SK-N-SH treated with all-trans-retinoic acid at 6 μM for 48 hours (cell line): ENCODE measurements at regions not wholly inside any gene's neighbourhood (a gene's known extent, or its start where the extent isn't known, plus 50 kb on each side); places are given as distances from the start of the nearest gene placed in this dataset.

Experiments used
- BACH2 ChIP-seq: fragments of 250-450 bp; sonication (Bioruptor Pico); IDR thresholded peaks from 2 replicates; pipeline ENCODE4 v1.9.0; 2021; ENCODE audit warnings: mild to moderate bottlenecking, borderline replicate concordance
- PATZ1 ChIP-seq: fragments of 250-450 bp; sonication (Bioruptor Pico); IDR thresholded peaks from 2 replicates; pipeline ENCODE4 v1.8.0; 2020; ENCODE audit warnings: mild to moderate bottlenecking, moderate library complexity, borderline replicate concordance
- ZFP30 ChIP-seq: fragments of 450-650 bp; formaldehyde crosslinking; IDR thresholded peaks from 2 replicates; pipeline ENCODE4 v1.5.0; 2022; ENCODE audit warnings: mild to moderate bottlenecking, moderate library complexity

- TF ChIP-seq PATZ1 (CRISPR knock-in tag) = no peak
- TF ChIP-seq ZFP30 (CRISPR knock-in tag) = no peak
- no peak for TF ChIP-seq BACH2
These were observed 100.2 kb upstream of the GRIA3 start for GRCh38 chrX:123083924-123084323.
